ENCODE measurements at regions not wholly inside any gene's neighbourhood (a gene's known extent, or its start where the extent isn't known, plus 50 kb on each side); places are given as distances from the start of the nearest gene placed in this dataset.

DNA sequence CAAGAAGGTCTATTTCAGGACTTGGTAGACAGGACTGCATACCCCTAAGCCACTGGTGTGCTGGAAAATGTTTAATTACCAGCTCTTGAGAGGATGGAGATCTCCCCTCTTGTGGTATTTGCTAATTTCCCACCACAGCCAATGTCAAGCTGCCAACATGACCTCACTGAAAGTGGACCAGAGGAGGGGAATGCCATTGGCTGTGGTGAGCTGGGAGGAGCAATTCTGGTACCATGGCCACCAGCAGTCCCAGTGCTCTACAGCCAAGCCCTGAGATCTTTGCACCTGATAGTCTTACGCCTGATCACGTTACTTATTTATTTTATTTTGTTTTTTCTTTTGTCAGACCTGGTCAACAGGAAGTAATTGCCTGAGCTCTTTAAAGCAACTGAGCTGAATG lies 82.5 kb upstream of the BCL6 start:
- TF ChIP-seq MAZ (IDR thresholded peaks at IDR 0.05; ENCODE audit: borderline replicate concordance, low read depth, low read length), result no peak
- TF ChIP-seq, protein P1, sequence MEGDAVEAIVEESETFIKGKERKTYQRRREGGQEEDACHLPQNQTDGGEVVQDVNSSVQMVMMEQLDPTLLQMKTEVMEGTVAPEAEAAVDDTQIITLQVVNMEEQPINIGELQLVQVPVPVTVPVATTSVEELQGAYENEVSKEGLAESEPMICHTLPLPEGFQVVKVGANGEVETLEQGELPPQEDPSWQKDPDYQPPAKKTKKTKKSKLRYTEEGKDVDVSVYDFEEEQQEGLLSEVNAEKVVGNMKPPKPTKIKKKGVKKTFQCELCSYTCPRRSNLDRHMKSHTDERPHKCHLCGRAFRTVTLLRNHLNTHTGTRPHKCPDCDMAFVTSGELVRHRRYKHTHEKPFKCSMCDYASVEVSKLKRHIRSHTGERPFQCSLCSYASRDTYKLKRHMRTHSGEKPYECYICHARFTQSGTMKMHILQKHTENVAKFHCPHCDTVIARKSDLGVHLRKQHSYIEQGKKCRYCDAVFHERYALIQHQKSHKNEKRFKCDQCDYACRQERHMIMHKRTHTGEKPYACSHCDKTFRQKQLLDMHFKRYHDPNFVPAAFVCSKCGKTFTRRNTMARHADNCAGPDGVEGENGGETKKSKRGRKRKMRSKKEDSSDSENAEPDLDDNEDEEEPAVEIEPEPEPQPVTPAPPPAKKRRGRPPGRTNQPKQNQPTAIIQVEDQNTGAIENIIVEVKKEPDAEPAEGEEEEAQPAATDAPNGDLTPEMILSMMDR (conservative IDR thresholded peaks at IDR 0.05; ENCODE audit: low read depth, low read length), result no peak
- TF ChIP-seq POLR2A (IDR thresholded peaks at IDR 0.05; ENCODE audit: low read depth, low read length), result no peak

Measured in IMR-90 (cell line).